HG02588 (cell line): ENCODE measurements at regions not wholly inside any gene's neighbourhood (a gene's known extent, or its start where the extent isn't known, plus 50 kb on each side); places are given as distances from the start of the nearest gene placed in this dataset.

Experiments
- ATAC-seq: cut with Tn5 transposase; IDR thresholded peaks from one replicate; pipeline ENCODE4 v1.9.1; 2021; ENCODE audit warnings: mild to moderate bottlenecking, moderate library complexity; ENCODE audit not compliant: unreplicated experiment

DNA sequence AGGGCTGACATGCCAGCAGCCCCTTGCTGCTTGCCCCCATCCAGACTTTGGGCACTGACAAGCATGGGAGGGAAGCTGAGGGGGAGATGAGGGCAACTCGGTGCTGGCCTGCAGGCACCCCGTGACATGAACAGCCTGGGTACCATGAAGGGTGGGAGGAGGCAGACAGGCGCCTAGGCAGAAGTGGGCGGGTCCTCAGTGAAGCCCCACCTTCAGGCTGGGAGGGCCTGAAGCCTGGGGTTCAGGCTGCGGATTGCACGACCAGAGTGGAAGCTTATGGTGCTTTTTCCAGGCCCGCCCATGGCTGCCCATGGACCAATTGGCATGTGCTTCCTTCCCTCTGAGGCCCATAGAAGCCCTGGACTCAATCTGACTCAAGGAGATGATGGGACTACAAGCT lies 354.1 kb downstream of the GRIA2 start:
- ATAC-seq, result no peak

DNA sequence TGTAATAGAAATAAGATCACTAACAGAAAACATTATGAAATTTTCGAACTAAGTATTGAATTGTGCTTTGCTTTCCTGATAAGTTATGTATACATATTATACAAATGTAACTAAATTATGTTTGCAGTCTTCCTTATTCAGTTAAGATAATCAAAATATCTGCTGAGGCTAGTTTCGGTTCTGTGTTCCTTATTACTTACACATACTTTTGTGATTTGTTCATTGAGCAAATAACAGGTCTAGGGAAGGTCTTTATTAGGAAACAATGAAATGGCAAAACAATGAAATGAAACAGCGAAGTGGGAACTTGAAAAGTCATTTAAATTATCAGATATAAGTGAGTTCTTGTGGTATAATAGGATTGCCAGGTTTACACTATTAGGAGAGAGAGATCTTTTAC lies 352.4 kb downstream of the GRIA2 start:
- ATAC-seq, result no peak

DNA sequence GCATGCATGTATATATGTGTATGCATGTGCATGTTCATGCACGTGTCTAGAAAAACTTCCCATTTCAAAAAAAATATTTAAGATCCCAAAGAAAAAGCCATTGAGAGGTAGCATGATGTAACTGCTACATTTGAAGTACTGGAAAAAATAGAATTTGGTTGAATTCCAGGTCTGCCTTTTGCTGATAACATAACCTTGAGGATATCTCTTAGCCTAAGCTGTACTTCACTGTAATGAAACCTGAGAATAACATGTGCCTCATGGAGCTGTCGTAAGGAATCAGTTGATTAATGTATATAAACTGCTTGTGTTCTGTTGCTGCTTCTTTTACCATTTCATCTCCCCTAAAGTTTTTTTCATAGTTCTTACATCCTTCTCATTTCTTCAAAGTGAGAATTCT lies 351.8 kb downstream of the GRIA2 start:
- ATAC-seq, result no peak

DNA sequence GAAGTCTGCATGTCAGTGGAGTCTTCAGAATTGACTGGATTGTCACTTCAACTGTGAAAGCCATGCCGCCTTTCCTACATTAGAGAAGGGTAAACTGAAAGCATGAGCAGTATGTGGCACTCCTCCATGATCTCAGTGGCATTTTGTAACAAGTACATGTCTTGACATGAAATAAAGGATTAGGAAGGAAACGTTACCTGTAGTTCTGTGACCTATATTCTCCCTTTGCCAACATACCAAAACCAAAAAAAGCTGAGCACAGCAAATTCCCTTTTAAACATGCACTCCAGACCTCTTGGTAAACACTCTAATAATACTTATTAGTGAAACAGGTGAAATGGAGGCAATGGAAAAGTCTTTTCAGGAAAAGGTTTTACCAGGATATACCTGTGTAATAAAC lies 344.2 kb downstream of the GRIA2 start:
- ATAC-seq, result no peak

DNA sequence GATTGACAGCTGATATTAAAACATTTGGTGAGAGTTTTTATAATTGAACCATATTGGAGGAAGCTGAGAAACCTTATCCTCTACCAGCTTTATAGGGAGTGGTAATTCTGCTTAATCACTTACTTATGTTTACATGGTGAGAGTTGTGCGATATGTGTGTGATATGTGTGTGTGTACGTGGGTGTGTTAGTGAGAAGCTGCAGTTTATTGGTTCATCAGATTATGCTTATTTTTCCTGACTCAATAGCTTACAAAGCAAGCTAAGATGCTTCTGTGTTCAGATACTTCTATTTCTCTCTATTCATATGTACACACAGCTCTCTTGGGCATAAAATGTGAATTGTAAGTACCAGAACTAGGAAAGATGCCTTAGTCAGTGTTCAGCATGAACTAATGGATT lies 343.7 kb downstream of the GRIA2 start:
- no peak for ATAC-seq

- no peak for ATAC-seq
These were observed 337.5 kb downstream of the GRIA2 start for GRCh38 chr4:157558016-157558415.

DNA sequence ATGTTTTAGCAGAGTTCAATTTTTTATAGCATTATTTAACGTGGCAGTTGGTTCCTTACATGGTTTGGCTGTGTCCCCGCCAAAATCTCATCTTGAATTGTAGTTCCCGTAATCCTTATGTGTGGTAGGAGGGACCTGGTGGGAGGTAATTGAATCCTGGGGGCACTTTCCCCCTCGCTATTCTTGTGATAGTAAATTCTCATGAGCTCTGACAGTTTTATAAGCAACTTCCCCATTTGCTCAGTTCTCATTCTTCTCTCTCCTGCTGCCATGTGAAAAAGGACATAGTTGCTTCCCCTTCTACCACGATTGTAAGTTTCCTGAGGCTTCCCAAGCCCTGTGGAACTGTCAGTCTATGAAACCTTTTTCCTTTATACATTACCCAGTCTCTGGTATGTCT lies 329.5 kb downstream of the GRIA2 start:
- no peak for ATAC-seq

DNA sequence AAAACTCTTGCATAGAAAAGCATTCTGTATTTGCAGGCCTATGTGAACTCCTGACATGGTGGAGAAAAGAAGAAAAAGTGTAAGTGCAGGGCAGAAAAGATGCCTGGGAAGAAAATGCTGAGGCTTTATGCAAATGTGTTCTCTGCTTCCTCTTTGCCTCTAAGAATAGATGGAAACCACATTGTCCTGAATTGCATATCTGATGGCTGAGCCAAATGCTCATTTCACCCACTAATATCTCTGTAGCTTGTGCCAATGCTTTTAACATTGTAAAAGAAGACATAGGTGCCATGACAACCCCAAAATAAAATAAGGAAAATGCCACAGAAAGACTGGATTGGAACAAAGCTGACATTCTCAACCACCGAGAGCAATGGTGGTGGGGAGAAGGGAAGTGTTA lies 307.4 kb downstream of the GRIA2 start:
- no peak for ATAC-seq

DNA sequence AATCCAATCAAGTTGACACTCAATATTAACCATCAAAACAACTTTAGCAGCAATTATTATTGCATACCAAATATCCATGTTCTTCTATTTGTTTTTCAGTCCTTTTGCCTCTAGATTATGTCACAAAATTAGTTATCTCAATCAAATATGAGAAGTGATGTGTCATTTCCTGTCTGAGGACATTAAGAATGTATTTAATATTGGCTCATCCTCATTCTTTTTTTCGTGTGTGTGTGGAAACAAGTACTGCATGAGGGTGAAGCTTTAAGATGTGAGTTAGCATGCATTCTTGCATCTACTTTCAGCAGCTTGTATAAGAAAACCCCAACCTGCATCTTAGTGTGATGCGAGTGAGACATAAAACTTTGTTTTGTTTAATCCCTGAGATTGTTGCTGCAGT lies 301.4 kb downstream of the GRIA2 start:
- no peak for ATAC-seq

GRCh38 chr4:157514711-157515110 lies 294.2 kb downstream of the GRIA2 start:
- no peak for ATAC-seq

GRCh38 chr4:157509341-157509740 lies 288.8 kb downstream of the GRIA2 start:
- ATAC-seq, result no peak

DNA sequence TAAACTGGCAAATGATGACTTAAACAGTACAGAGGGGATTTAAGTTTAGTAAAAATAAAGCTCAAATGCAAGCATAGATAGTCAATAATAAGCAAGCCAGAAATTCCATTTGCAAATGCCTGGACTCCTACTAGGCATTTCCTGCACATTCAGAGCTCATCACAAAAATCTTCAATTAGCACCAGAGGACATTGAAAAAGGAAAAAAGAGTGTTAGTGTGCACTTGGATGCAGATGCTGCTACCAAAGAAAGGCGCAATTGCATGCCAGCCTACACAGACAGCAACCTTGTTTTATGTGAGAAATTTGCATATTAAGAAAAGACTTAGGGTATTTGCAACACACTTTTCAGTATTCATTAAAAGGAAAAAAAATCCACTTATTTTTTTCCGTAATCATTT lies 282.1 kb downstream of the GRIA2 start:
- no peak for ATAC-seq

DNA sequence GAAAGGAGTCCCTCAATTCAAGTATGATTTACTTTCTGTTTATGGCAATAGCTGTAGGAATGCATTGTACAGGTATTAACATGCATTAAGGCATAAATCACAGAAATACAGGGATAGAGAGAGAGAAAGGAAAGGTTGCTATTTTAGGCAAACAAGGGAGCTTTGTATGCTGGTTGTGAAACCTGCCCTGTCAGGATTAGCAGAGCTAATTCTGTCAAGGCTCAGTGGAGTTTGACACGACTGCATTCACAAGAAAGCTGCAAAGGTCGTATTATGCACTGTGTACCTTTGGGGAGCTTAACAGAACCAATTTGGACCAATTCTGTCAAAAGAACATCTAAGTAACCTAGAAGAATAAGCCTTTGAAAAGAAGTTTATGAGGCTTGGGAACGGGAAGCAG lies 239.3 kb downstream of the GRIA2 start:
- ATAC-seq, result no peak

DNA sequence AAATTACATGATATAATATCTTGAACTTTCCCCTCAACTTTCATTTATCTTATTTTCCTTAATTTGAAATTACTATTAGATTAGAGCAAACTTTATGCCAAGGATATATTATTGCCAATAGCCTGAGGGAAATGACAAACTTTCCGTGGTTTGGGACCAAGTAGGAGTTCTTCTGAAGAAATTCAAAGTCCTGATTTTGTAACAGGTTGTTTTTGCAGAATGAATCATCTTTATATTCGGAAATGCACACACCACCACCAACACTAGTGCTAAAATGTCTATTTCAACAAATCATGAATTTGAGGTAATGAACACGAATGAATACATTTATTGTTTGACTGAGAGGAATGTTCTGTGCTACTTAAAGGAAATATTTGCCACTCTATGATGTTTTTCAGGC lies 226.7 kb downstream of the GRIA2 start:
- no peak for ATAC-seq

DNA sequence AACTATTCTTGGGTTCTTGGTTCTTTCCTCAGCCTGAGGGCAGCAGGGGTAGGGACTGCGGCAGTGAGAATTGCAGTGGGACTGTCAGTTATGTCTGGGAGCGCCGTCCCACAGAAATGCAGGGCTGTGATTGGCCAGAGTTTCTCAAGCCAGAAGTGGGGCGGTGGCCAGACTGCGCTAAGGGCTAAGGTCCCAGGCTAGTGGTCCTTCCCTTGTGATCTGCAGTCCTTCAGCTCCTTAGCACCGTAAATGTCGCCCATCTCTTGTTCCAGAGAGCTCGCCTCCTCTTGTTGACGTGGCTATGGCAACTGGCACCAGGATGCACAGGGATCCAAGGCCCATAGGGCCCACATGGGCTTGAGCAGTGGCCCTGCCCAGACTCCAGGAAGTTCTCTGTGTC lies 223.5 kb downstream of the GRIA2 start:
- no peak for ATAC-seq

DNA sequence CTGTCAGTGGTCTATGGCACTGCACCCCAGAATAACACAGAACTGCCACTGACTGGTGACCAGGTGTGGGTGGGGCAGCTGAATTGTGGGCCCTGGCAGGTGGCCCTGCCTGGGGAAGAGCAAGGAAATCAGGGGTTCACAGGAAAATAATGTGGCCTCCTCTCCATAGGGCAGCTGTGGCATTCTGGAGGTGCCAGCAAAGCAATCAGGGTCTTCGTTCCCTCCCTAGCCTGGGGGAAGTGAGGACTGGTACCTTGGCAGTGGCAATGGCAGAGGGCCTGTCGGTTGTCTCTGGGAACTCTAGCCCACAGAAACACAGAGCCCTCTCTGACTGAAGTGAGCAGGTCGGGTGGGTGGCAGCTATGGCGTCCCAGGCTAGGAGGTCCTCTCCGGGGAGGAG lies 223.0 kb downstream of the GRIA2 start:
- ATAC-seq, result no peak

- ATAC-seq, result no peak
These were observed 205.4 kb downstream of the GRIA2 start for GRCh38 chr4:157425897-157426296.

- ATAC-seq, result no peak
These were observed 203.0 kb downstream of the GRIA2 start for GRCh38 chr4:157423526-157424020.

GRCh38 chr4:157421365-157421764 lies 200.8 kb downstream of the GRIA2 start:
- no peak for ATAC-seq
